ENCODE measurements at regions not wholly inside any gene's neighbourhood (a gene's known extent, or its start where the extent isn't known, plus 50 kb on each side); places are given as distances from the start of the nearest gene placed in this dataset.
"Not testable (repeated sequence)": the region's sequence is repeated elsewhere in the genome, so short reads cannot be mapped to it uniquely, and the experiment has no call there.

DNA sequence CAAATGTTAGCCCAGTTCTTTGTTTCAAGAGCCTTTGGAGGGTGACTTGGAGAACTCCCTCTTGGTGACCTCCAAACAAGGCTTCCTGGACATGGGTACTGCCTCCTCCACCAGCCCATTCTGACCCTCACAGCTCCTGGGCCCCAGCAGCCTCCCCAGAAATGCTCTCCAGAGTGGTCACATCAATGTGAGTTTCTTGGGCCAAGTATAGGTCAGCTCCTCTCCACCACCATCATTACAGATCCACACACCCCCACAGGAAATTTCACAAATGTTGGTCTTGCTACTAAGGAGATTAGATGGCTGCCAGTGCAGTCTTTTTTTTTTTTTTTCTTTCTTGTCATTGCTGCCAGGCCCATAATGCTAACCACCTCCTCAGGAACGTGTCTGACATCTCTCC, 410.7 kb downstream of the DTWD2 start:
- 3 to 6% methylated on average over 1 of the region's 1 CpG for WGBS, 2 donors
- H3K4me1 ChIP-seq (ENCODE audit: control insufficient read depth in 1 of 2, insufficient read depth in 2 of 2, low read length in 2 of 2), result peaks cover 4 to 9% of the 10 kb centered on the region in 2 donors
- intact Hi-C loops (cut with DNase I), result no loop called here
- peaks cover 1% of the 10 kb centered on the region for H3K9me3 ChIP-seq (ENCODE audit: control insufficient read depth, low read length)
- H3K27ac ChIP-seq (ENCODE audit: low read depth in 1 of 2, low read length in 2 of 2), result peak overlapping the region; percentile 0 to 15
- no peak overlapping the region for H3K4me3 ChIP-seq (ENCODE audit: low read length in 2 of 2)
- H3K36me3 ChIP-seq (ENCODE audit: control insufficient read depth in 1 of 2, insufficient read depth in 2 of 2, low read length in 1 of 2), result no peaks in the 10 kb centered on the region
- ATAC-seq (ENCODE audit: low FRiP score) (peak; percentile 31), DNase-seq (no peak)
- H3K27me3 ChIP-seq (ENCODE audit: control insufficient read depth in 1 of 2, insufficient read depth in 2 of 2, low read length in 1 of 2), result no peaks in the 10 kb centered on the region

DNA sequence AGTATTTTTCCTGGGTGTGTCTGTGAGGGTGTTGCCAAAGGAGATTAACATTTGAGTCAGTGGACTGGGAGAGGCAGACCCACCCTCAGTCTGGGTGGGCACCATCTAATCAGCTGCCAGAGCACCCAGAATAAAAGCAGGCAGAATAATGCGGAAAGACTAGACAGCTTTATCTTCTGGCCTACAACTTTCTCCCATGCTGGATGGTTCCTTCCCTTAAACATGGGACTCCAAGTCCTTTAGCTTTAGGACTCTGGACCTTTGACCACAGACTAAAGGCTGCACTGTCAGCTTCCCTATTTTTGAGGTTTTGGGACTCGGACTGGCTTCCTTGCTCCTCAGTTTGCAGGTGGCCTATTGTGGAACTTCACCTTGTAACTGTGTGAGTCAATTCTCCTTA, 418.1 kb downstream of the DTWD2 start:
- ATAC-seq (ENCODE audit: low FRiP score); H3K4me1 ChIP-seq (ENCODE audit: control insufficient read depth in 1 of 2, insufficient read depth in 2 of 2, low read length in 2 of 2); H3K9me3 ChIP-seq (ENCODE audit: control insufficient read depth, low read length); H3K27me3 ChIP-seq (ENCODE audit: control insufficient read depth in 1 of 2, insufficient read depth in 2 of 2, low read length in 1 of 2); intact Hi-C loops (cut with DNase I); DNase-seq; H3K36me3 ChIP-seq (ENCODE audit: control insufficient read depth in 1 of 2, insufficient read depth in 2 of 2, low read length in 1 of 2); H3K27ac ChIP-seq (ENCODE audit: low read depth in 1 of 2, low read length in 2 of 2); H3K4me3 ChIP-seq (ENCODE audit: low read length in 2 of 2): not testable (repeated sequence)
- 90 to 98% methylated on average over 2 of the region's 2 CpGs for WGBS, 2 donors

DNA sequence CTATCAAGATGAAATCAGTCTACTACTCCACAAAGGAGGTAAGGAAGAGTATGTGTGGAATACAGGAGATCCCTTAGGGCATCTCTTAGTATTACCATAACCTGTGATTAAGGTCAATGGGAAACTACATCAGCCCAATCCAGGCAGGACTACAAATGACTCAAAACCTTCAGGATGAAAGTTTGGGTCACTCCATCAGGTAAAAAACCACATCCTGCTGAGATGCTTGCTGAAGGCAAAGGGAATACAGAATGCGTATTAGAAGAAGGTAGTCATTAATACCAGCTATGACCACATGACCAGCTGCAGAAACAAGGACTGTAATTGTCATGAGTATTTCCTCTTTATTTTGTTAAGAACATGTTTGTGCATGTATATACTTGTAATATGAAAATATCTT, 418.8 kb downstream of the DTWD2 start:
- intact Hi-C loops (cut with DNase I); H3K36me3 ChIP-seq (ENCODE audit: control insufficient read depth in 1 of 2, insufficient read depth in 2 of 2, low read length in 1 of 2); H3K4me1 ChIP-seq (ENCODE audit: control insufficient read depth in 1 of 2, insufficient read depth in 2 of 2, low read length in 2 of 2); H3K4me3 ChIP-seq (ENCODE audit: low read length in 2 of 2); DNase-seq; H3K27ac ChIP-seq (ENCODE audit: low read depth in 1 of 2, low read length in 2 of 2); H3K9me3 ChIP-seq (ENCODE audit: control insufficient read depth, low read length); ATAC-seq (ENCODE audit: low FRiP score); H3K27me3 ChIP-seq (ENCODE audit: control insufficient read depth in 1 of 2, insufficient read depth in 2 of 2, low read length in 1 of 2): not testable (repeated sequence)
- WGBS, 2 donors, result 91 to 97% methylated on average over 1 of the region's 1 CpG

DNA sequence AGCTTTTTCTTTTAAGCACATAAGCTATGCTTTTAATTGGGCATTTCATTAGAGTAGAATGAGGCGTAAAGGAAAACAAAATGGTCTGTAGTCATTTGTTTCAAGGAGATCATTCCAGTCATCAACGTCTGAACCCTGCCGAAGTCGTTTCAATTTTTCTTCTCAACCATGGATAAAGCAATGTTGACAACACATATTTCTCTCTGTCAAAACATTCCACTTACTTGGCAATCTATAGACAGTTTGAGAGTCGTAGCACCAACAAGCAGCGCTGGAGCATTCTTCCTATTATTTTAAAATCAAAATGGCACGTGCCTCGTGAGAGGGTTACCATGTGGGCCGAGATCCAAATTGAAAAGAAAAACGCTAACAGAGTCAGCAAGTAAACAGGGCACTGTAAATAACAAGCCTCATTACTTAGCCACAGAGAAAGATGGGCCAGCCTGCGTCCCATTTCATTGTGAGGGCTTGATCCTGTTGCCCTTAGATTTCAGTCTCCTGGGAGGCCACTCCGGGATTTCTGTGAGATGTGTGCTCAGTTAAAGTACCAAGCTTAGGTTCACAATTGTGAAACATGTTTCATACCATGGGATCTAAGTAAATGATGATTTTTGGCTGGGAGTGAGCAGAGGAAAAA, 422.9 kb downstream of the DTWD2 start:
- Histone ChIP-seq H3K36me3 (ENCODE audit: control insufficient read depth in 1 of 2, insufficient read depth in 2 of 2, low read length in 1 of 2) (no peaks in the 10 kb centered on the region), H3K4me3 (ENCODE audit: low read length in 2 of 2) (no peak overlapping the region), H3K9me3 (ENCODE audit: control insufficient read depth, low read length) (peaks cover 1% of the 10 kb centered on the region), H3K27me3 (ENCODE audit: control insufficient read depth in 1 of 2, insufficient read depth in 2 of 2, low read length in 1 of 2) (no peaks in the 10 kb centered on the region), H3K27ac (ENCODE audit: low read depth in 1 of 2, low read length in 2 of 2) (no peak overlapping the region), H3K4me1 (ENCODE audit: control insufficient read depth in 1 of 2, insufficient read depth in 2 of 2, low read length in 2 of 2) (no peaks in the 10 kb centered on the region)
- DNase-seq, result no peak
- ATAC-seq (ENCODE audit: low FRiP score), result no peak
- 29 to 48% methylated on average over 12 of the region's 12 CpGs for WGBS, 2 donors
- intact Hi-C loops (cut with DNase I), result no loop called here

DNA sequence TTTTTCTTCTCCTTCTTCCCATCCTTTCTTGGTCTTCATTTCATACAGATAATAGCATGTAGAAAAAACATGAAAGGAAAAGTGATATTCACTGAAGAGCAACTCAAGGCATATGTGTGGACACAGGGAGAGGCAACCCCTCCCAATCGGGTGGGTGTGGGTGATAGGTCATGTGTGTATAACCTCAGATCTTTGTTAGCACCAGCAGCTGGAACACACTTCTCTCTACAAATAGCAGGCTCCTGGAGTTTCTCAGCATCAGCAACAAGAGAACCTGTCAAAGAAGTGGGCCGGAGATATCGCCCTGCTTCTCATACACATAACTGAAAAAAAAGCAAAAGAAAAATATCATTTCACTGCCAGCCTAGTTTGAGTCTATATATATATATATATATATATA, 426.4 kb downstream of the DTWD2 start:
- intact Hi-C loops (cut with DNase I), result no loop called here
- no peak for DNase-seq
- 55 to 71% methylated on average over 3 of the region's 3 CpGs for WGBS, 2 donors

DNA sequence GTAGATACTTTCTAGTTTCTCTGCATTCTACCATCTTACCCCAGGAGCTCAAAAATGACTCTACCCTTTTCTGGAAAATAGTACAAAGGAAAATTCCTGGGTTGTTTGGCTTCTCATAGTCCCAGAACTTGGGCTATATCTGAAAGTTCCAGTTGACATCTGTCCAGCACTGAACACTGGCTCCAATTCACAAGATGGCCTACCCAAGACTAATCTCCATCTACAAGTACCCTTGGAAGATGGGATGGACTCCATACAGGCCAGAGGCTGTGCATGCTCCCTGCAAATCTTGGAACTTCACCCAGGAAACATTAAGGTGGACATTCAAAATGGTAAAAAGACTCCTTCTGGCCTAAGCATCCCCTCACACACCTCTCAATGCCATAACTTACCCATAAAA, 427.1 kb downstream of the DTWD2 start:
- ATAC-seq (ENCODE audit: low FRiP score) (no peak), DNase-seq (no peak)
- no peak overlapping the region for H3K4me3 ChIP-seq (ENCODE audit: low read length in 2 of 2)
- H3K27ac ChIP-seq (ENCODE audit: low read depth in 1 of 2, low read length in 2 of 2), result no peak overlapping the region
- no peaks in the 10 kb centered on the region for H3K36me3 ChIP-seq (ENCODE audit: control insufficient read depth in 1 of 2, insufficient read depth in 2 of 2, low read length in 1 of 2)
- H3K4me1 ChIP-seq (ENCODE audit: control insufficient read depth in 1 of 2, insufficient read depth in 2 of 2, low read length in 2 of 2), result no peaks in the 10 kb centered on the region
- peaks cover 1% of the 10 kb centered on the region for H3K9me3 ChIP-seq (ENCODE audit: control insufficient read depth, low read length)
- H3K27me3 ChIP-seq (ENCODE audit: control insufficient read depth in 1 of 2, insufficient read depth in 2 of 2, low read length in 1 of 2), result no peaks in the 10 kb centered on the region
- intact Hi-C loops (cut with DNase I), result no loop called here

More for the DNA sequence above, 426.4 kb downstream of the DTWD2 start:
- H3K4me1 ChIP-seq (ENCODE audit: control insufficient read depth in 1 of 2, insufficient read depth in 2 of 2, low read length in 2 of 2), result no peaks in the 10 kb centered on the region
- no peaks in the 10 kb centered on the region for H3K27me3 ChIP-seq (ENCODE audit: control insufficient read depth in 1 of 2, insufficient read depth in 2 of 2, low read length in 1 of 2)
- no peaks in the 10 kb centered on the region for H3K36me3 ChIP-seq (ENCODE audit: control insufficient read depth in 1 of 2, insufficient read depth in 2 of 2, low read length in 1 of 2)
- H3K9me3 ChIP-seq (ENCODE audit: control insufficient read depth, low read length), result peaks cover 1% of the 10 kb centered on the region
- ATAC-seq (ENCODE audit: low FRiP score), result no peak
- H3K4me3 ChIP-seq (ENCODE audit: low read length in 2 of 2), result no peak overlapping the region
- no peak overlapping the region for H3K27ac ChIP-seq (ENCODE audit: low read depth in 1 of 2, low read length in 2 of 2)

DNA sequence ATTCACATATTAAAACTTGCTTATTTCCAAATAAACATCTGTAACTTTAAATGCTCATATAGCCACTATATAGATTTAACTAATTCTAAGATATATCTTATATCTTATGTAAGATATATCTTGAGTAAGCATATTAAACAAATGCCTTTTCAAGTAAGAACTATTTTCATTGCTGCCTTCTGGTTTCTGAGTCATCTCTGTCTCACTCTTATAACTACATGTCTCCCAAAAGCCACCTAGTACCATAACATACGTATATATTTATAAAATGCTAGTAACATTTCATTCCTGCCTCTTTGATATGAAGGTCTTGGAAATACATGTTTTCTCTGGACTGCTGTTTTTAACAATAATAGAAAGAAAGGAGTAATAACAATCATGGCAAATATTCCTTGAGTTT, 429.5 kb downstream of the DTWD2 start:
- intact Hi-C loops (cut with DNase I), result no loop called here
- WGBS, 2 donors, result 60 to 62% methylated on average over 1 of the region's 1 CpG
- DNase-seq, result no peak

DNA sequence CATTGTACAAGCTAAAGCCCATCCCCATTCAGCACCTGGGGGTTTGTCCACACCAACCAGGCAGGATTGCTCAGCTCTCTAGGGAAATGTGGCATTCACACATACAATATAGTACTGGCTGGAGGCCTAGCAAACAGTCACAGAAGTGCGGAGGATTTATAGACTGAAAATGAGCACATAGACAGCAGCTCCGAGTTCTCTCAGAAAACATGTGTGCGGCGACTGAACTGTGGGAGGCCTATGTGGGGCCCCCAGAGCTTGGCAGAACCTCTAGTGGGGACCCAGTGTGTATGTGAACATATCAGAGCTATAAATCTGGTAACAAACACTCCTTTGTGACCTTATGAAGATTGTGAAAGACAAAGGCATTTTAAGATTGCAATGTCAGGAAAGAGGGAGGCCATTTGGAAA, 431.1 kb downstream of the DTWD2 start:
- WGBS, 2 donors, result 84 to 90% methylated on average over 4 of the region's 4 CpGs
- no peaks in the 10 kb centered on the region for H3K27me3 ChIP-seq (ENCODE audit: control insufficient read depth in 1 of 2, insufficient read depth in 2 of 2, low read length in 1 of 2)
- H3K9me3 ChIP-seq (ENCODE audit: control insufficient read depth, low read length), result no peaks in the 10 kb centered on the region
- no peak overlapping the region for H3K27ac ChIP-seq (ENCODE audit: low read depth in 1 of 2, low read length in 2 of 2)
- ATAC-seq (ENCODE audit: low FRiP score) (no peak), DNase-seq (no peak)
- peaks cover 1 to 4% of the 10 kb centered on the region in 2 donors for H3K4me1 ChIP-seq (ENCODE audit: control insufficient read depth in 1 of 2, insufficient read depth in 2 of 2, low read length in 2 of 2)
- no peak overlapping the region for H3K4me3 ChIP-seq (ENCODE audit: low read length in 2 of 2)
- H3K36me3 ChIP-seq (ENCODE audit: control insufficient read depth in 1 of 2, insufficient read depth in 2 of 2, low read length in 1 of 2), result no peaks in the 10 kb centered on the region
- intact Hi-C loops (cut with DNase I), result no loop called here

More for the DNA sequence above, 429.5 kb downstream of the DTWD2 start:
- no peaks in the 10 kb centered on the region for H3K9me3 ChIP-seq (ENCODE audit: control insufficient read depth, low read length)
- H3K4me1 ChIP-seq (ENCODE audit: control insufficient read depth in 1 of 2, insufficient read depth in 2 of 2, low read length in 2 of 2), result no peaks in the 10 kb centered on the region
- H3K27ac ChIP-seq (ENCODE audit: low read depth in 1 of 2, low read length in 2 of 2), result no peak overlapping the region
- H3K27me3 ChIP-seq (ENCODE audit: control insufficient read depth in 1 of 2, insufficient read depth in 2 of 2, low read length in 1 of 2), result no peaks in the 10 kb centered on the region
- no peaks in the 10 kb centered on the region for H3K36me3 ChIP-seq (ENCODE audit: control insufficient read depth in 1 of 2, insufficient read depth in 2 of 2, low read length in 1 of 2)
- no peak overlapping the region for H3K4me3 ChIP-seq (ENCODE audit: low read length in 2 of 2)
- ATAC-seq (ENCODE audit: low FRiP score), result no peak

DNA sequence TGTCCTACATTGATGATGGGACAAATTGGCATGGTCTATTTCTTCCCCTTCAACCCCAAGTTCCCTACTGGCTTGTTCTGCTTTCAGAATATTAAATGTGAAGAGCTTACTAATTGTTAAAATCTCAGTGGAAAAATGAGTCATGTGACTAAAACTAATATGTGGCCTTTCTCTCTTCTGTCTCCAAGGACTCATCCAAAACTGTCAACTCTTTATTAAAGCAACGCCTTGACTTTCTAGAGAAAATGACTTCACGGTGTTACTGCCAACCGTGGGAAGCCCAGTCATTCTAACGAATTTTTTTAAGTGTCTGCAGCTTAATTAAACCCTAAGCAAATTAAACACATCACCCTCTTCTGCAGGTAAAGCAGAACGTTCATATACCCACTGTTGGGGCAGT, 431.6 kb downstream of the DTWD2 start:
- 86 to 90% methylated on average over 5 of the region's 5 CpGs for WGBS, 2 donors
- H3K27ac ChIP-seq (ENCODE audit: low read depth in 1 of 2, low read length in 2 of 2), result no peak overlapping the region
- no peaks in the 10 kb centered on the region for H3K9me3 ChIP-seq (ENCODE audit: control insufficient read depth, low read length)
- ATAC-seq (ENCODE audit: low FRiP score), result no peak
- no peak for DNase-seq
- H3K4me3 ChIP-seq (ENCODE audit: low read length in 2 of 2), result no peak overlapping the region
- H3K36me3 ChIP-seq (ENCODE audit: control insufficient read depth in 1 of 2, insufficient read depth in 2 of 2, low read length in 1 of 2), result no peaks in the 10 kb centered on the region
- intact Hi-C loops (cut with DNase I), result no loop called here
- peaks cover 1 to 4% of the 10 kb centered on the region in 2 donors for H3K4me1 ChIP-seq (ENCODE audit: control insufficient read depth in 1 of 2, insufficient read depth in 2 of 2, low read length in 2 of 2)
- no peaks in the 10 kb centered on the region for H3K27me3 ChIP-seq (ENCODE audit: control insufficient read depth in 1 of 2, insufficient read depth in 2 of 2, low read length in 1 of 2)

Measured in aorta (tissue), 5 donors.